HG03064 (cell line): ENCODE measurements at regions not wholly inside any gene's neighbourhood (a gene's known extent, or its start where the extent isn't known, plus 50 kb on each side); places are given as distances from the start of the nearest gene placed in this dataset.

ENCODE experiments used
- ATAC-seq: cut with Tn5 transposase; IDR thresholded peaks from one replicate; pipeline ENCODE4 v1.9.1; 2021; ENCODE audit warnings: low read depth; ENCODE audit not compliant: unreplicated experiment

DNA sequence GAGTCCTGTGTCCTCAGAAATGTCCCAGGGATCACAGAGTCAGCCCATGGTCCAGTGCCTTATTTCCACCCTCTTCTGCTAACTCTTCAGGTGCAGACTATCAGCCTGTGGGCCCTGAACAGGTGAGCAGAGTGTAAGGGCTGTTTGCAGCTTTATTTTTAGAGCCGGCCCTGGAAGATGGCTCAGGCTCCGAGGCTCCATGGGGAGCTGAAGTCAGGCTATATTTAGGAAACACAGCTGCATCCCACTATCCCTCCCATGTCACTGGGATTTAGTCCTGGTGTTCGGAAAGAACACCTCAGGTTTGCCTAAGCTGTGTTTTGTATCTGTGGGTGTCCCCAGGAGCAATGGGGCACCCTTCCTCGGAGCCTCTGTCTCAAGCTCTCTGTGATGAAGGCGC lies 126.9 kb downstream of the RPS24 start:
- no peak for ATAC-seq

DNA sequence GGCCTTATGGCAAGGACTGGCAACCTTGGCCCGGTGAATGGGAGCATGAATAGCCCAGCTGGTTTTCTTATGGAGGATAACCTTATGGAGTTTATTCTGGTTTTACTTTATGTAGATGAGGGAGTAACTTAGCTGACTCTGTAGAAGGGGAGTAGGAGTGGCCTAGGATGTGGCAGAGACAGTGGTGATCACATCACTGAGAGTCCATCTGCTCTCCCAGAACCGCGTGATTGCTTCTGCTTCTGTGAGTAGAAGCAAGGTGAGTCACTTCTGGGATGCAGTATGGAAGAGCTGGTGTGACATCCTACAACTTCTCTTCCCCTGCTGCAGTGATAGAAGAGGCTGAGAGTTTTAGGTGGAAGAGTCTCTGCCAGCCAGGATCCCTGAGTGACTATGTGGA lies 129.2 kb downstream of the RPS24 start:
- ATAC-seq, result no peak

DNA sequence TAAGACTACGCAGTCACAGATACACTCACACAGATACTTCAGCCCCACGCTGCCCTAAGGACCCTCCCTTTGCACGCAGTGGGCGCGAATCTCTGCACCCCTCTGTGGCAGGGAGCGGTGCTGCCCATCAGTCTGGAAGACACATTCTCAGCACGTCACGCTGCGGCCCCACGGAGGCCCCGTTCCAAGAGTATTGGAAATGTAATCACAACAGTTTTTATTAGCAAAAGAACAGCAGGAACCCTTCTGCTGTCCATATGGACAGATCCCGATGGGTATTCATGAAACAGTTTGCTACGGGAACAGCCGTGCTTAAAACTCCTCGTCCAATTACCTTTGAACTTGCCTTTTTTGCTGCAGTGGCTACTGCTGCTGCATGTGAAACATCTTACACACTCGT lies 131.0 kb downstream of the RPS24 start:
- no peak for ATAC-seq

DNA sequence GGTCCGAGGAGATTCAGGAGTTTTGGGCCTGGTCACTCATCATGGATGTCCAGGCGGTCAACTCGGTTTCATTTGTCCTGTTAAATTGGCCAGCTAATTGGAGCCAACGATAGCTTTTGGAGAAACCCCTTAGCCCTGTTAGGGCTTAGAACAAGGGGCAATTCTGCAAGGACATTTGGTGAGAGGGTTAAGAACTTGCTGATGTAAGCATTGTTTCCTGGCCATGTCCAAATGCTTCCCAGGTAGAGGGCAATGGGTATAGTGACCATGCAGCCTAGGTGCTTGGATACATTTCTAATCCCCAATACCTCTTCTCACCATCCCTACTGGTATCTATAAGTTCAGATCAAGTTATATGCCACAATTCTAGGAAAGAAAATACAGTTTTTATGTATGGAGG lies 131.5 kb downstream of the RPS24 start:
- no peak for ATAC-seq

DNA sequence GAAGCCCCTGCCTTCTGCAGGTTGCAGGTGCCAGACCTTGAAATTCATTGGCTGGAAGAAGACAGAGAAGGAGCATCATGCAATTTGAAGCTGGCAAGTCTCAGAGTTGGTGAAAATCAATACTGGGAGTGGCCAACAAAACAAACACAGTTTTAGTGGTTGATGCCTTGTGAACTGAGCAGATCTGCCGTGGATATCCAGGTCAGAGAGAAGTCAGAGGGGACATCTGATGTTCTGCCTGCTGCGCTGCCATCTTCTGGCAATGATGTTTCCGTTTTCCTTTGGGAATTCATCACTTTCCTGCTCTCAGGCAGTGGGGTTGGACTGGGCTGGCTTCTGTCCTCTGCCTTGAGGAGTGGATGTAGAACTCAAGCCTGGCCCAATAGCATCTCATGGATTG lies 132.0 kb downstream of the RPS24 start:
- no peak for ATAC-seq

DNA sequence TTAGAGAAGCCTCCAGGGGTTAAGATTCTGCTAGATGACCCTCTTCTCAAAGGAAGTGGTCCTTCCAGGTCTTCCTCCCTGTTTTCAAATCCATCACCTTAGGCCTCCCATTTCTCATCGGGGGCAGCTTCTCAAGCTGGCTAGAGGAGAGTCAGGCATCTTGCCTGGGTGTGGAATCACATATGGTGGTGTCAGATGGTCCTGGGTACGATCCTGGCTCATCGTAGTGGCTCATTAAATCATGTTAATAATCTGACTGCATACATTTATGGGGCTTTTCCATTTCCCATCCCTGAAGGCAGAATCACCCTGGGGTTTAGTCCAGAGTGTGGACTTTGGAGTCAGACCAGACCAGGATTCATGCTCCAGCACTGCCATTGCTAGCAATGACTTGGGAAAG lies 132.6 kb downstream of the RPS24 start:
- ATAC-seq, result no peak

DNA sequence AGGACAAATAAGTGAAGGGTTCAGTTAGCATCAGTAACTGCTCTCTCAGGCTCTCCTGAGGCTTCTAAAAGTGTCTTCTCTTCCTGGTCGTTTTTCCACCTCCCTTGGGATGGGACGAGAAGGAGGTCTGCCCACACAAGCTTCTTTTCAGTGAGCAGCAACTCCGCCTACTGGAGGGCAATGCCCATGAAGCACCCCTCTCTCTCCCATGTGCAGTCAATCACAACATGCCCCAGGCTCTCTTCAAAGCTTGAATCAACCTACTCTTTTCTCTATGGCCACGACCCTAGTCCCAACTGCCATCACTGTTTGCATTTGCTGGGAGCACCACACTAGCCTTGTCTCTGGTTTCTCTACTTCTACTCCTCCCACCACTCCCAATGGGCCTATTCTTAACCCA lies 135.6 kb downstream of the RPS24 start:
- no peak for ATAC-seq

DNA sequence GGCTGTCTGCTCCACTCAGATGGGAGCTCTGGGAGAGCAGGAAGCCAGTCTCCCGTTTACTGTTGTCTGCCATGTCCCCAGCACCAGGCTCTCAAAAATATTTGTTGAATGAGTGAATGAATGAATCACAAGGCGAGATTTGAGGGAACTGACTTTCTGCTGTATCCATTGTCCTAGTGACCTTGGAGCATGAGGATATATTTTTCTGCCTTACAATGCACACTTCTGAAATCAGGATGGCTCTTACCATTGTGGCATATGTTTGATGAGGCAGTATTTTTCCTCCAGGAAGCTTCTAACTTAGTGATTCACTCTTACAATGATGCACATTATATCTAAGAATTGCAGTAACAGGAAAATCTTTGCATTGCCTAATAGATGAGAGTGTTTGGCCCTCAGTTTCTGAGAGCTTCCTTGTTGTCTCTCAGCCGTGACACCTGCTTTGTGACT lies 136.4 kb downstream of the RPS24 start:
- no peak for ATAC-seq

DNA sequence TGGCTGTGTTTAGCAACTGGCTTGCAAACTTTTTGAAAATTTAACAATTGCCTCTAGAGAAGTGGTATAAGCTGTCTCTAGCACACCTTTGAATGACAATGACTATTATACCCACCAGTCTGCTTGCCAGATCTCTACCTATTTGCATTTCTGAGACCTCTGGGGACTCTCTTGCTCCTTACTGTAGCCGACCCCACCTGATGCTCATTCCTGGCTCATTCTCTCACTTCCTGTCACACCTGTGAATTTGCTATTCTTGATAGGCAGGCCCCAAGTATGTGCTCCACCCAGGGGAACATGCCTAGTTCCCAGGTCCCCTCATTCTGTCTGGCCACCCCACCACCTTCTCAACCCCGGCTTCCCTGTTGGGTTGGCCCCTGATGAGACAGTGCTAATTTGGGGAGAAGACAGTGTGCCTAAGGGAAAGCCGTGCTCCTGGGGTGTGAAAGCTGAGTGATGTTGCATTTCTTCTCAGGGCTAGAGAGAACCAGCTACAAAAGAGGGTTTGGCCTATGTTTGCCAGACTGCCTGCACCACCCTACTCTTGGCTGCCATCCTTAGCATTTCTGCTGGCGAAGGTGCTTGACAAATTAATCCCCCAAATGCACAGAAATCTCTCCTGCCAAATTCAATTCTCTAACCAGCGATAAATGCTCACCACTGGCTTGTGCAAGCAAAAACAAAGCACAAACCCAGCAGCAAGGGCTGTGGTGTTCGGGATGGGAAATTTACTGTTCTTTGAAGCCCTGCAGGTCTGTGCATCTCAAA lies 138.2 kb downstream of the RPS24 start:
- ATAC-seq, result no peak

DNA sequence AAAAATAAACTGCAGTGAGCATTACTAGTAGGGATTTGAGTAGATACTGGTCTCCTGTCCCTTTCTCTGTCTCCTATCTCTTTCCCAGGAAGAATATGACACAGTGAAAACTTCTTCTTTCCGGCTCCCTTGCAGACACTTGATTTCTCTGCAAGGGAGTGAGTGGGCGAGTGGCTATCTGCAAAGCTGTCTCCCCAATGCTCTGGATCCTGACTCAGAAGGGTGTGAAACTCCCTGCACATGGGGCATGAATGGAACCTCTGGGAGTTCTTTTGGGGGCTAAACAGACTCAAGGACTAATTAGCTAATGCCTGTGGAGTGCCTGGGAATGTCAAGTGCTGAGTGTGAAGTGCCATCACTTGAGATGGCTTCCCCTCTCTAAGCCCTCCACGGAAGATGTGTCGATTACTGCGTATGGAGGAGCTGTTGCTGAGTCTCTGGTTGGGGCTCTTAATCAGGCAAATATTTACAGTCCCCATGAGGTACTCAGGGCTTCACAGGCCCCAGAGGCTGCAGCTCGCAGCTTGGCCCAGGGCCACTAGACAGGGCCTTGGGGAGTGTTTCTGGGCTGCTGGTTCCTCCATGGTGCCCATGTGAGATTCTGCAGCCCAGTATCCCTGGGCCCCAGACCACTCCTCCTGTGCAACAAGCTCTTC lies 139.8 kb downstream of the RPS24 start:
- no peak for ATAC-seq

DNA sequence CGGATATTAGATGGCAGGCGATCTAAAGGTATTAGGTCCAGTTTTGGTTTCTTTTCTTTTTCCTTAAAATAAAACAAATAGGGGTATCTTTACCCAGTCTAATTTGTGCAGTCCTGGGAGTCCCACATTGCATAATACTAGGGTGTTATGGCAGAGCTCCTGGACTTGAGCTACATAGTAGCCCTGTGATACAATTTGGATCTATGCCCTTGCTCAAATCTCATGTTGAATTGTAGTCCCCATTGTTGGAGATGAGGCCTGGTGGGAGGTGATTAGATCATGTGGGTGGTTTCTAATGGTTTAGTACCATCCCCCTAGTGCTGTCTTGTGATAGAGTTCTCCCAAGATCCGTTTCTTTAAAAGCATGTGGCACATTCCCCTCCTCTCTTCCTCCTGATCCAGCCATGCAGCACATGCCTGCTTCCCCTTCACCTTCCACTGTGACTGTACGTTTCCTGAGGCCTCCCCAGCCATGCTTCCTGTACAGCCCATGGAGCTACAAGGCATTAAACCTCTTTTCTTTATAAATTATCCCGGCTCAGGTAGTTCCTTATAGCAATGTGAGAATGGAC lies 141.9 kb downstream of the RPS24 start:
- ATAC-seq, result no peak

DNA sequence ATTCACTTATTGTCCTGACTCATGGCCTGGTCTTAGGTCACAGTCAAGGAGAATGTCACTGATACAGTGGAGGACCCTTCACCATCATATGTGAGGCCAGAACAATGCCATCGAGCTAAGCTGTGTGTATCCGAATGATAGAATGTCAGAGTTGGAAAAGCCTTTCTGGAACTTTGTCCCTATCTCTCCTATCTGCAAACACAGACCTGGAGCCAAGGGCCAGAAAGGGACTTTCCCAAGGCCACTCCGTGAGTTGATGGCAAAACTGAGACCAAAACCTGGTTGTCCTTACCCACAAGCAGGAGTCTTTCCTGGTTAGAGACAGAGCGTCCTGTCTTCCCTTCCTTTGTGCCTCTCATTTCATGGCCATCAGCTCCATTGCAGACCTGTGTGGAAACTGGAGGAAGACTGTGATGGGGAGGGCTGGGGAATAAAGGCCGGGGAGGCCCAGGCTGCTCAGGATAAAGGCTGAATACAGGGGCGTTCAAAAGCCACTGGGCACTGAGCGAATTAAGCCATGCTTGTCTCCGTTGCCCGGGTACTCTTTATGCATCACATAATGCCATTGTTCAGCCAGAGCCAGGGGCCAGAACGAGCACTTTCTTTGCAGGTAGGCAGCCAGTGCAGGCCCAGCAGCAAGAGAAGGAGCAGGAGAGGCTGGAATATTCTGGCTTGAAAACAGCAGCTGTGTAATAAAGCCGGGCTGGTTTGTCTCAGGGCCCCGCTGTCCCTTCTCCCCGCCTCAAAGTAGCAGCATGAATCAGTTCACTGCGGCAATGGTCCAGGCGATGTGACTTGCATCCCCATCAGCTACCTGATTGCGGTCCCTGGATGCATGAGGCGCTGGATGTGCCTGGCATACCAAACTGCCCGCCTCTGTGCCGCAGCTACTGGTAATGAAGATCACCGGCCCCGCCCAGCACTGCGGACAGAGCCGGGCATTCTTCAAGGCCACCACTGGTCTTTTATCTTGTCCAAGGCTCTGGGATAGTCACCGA lies 143.0 kb downstream of the RPS24 start:
- ATAC-seq, result no peak

DNA sequence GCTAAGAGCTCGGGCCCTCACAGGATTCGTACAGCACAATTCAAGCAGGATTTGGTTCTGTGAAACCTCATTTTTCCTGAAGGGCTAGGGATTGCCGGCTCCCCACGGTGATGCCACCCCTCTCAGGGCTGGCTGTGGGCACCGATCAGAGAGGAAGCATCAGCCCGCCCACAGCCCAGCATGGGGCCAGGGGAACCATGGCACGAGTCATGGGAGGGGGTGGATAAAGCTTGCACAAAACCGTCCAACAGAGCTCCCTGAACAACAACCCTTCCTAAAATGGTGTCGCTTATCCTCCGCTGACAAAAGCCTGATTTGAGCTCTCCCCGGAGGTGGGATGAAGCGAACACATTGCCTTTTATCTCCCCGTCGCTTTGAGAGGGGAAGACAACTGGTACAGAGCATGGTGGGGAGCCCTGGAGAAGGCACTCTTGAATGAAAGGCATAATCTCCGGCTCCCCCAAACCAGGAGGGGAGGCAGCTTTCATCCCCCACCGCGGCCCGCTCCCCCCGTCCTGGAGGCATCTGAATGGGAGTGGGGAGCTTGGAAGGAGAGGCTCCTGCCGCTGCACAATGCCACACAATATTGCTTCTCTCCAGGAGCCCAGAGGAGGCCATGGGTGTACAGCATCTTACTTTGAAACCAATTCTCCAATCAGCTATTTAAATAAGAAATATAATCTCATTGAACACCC lies 144.0 kb downstream of the RPS24 start:
- ATAC-seq, result no peak

DNA sequence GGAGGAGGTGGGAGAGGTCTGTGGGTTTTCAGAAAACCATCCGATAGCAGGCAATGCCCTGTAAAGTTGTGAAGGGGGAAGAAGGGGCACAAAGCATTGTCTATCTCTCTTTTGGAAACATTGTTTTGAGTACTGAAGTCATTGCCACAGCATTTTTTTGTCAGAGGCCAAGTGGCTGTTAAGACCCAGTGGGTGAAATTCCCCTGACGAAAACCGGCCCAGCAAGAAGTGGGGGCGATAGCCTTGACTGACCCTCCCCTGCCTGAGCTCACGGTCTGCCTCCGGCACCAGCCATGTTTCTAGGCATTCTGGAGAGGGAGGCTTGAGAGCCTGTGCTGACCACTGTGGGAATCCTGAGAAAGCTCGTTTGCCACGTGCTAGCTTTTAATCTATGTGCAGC lies 144.7 kb downstream of the RPS24 start:
- no peak for ATAC-seq

DNA sequence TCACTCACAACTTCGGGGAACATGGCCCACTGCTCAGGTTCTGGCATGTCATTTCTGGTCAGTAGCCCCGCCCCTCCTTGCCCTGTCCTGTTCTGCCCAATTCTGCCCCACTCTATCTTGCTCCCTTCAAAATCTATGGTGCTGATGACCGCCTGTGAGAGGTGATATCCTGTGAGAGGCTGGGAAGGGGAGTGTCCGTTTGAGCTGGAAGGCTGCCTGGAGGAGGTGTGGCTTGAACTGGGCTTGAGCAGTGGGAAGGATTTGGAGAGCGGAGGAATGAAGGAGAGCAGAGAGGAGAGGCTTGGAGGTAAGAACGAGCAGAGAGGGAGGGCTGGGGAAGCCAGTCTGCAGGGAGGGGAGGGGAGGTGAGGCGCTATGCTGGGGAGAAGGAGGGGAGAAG lies 145.3 kb downstream of the RPS24 start:
- no peak for ATAC-seq

DNA sequence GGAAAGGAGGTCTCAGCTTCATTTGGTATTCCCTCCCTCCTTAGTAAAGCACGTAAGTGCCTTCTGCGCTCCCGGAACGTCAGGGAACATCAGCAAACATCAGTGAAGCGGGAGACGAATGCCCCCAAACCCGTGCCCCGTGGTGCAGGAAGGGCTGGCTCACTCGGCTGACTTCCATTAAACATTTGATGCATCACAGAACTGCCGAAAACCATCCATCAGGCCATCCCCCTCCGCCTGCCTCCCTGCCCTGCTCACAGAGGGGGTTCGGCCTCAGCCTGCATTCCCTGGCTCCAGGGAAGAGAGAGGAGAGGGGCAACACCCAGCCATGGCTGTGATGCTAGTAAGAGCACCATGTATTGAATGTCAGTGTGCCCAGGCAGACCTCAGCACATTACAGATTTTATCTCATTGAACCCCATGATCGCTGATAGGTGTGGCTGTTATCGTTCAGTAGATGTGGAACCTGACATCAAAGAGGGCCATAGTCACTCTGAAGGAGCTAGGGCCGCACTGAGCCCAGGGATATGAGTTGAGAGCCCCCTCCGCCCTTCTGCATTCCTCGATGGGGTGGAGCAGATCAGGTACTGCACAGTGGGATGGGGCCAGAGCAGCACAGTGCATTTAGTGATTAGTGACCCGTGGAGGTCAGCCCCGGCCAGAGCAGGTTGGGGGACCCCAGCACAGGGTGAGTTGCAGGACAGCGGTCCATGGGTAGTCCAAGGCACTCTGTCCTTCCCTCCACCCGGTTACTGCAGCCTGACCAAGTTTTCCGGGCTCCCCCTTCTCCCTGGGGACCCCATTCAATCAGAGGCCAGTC lies 146.4 kb downstream of the RPS24 start:
- no peak for ATAC-seq

DNA sequence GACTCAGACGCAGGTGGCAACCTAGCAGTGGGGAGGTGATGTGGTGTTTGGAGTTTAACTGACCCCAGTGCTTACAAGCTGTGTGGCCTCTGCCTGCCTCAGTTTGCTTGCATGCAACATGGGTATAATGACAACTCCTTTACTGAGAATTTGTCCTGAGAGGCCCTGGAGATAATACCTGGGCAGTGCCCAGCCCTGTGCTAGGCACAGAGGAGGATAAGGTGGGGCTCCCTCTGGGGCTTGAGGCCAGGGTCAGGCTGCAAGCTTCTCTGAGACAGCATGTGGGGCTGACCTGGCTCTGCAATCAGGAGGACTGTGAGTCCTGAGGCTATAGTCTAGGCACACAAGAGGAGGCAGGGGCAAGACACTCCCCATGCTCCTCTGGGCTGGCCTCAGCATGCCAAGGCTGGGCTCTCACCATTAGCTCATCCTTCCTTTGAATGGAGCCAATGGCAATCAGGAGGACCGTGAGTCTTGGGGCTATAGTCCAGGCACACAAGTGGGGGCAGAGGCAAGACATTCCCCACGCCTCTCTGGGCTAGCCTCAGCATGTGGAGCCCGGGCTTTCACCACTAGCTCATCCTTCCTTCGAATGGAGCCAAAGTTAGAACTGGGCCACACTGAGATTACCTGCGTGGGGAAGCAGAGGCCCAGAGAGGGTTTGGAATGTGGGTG lies 147.9 kb downstream of the RPS24 start:
- ATAC-seq, result no peak

DNA sequence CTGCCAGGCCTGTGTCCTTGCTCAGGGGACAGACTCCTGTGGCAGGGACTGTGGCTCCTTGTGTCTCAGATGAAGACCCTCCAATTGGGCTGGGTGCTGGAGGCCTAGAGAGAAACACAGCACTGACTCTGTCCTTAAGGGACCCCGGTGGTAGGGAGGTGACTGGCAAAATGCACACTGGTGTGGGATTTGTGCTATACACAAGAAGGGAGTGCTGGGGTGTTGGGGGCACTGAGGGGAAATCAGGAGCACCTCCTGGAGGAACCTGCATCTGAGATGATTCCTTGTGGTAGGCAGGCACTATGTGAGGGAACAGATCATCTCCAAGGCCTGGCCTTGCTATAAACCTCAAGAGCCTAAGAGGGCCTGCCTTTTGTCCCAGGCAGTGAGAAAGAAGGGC lies 149.2 kb downstream of the RPS24 start:
- no peak for ATAC-seq
